GM18858 (cell line): ENCODE measurements at regions not wholly inside any gene's neighbourhood (a gene's known extent, or its start where the extent isn't known, plus 50 kb on each side); places are given as distances from the start of the nearest gene placed in this dataset.
A peak's percentile ranks its signal among the peaks of the same experiment; 100 is the strongest.
"Not testable (repeated sequence)": the region's sequence is repeated elsewhere in the genome, so short reads cannot be mapped to it uniquely, and the experiment has no call there.

Source experiments
- ATAC-seq: cut with Tn5 transposase; IDR thresholded peaks from one replicate; pipeline ENCODE4 v1.9.1; 2021; ENCODE audit not compliant: unreplicated experiment

DNA sequence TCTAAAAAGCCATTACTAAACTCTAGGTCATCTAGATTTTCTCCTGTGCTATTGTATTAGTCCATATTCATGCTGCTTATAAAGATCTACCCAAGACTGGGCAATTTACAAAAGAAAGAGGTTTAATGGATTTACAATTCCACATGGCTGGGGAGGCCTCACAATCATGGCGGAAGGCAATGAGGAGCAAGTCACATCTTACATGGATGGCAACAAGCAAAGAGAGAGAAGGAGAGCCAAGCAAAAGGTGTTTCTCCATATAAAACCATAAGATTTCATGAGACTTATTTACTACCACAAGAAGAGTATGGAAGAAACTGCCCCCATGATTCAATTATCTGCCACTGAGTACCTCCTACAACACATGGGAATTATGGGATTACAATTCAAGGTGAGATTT is 69.6 kb upstream of the CCDC6 start:
- ATAC-seq = not testable (repeated sequence)

DNA sequence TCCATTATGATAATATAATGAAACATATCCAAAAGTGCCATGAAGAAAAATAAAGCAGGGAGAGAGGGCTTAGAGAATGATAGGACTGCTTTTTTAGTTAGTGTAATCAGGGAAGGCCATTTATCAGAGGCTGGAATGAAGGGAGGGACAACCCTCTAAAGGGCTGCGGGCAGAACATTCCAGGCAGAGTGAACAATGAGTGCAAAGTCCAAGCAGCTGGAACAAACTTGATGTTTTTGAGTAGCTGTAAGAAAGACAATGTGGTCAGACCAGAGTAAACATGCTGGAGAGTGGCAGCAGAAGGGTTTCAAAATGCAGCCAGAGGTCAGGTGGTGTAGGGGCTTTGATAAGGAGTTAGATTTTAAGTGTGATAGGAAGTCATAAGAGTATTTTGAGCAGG is 65.6 kb upstream of the CCDC6 start:
- no peak for ATAC-seq

GRCh38 chr10:59970396-59971368 is 64.3 kb upstream of the CCDC6 start:
- peak; percentile 73 for ATAC-seq

- no peak for ATAC-seq
Observed at GRCh38 chr10:59968705-59969104, 62.3 kb upstream of the CCDC6 start.

GRCh38 chr10:59967079-59967478 is 60.7 kb upstream of the CCDC6 start:
- ATAC-seq = no peak

DNA sequence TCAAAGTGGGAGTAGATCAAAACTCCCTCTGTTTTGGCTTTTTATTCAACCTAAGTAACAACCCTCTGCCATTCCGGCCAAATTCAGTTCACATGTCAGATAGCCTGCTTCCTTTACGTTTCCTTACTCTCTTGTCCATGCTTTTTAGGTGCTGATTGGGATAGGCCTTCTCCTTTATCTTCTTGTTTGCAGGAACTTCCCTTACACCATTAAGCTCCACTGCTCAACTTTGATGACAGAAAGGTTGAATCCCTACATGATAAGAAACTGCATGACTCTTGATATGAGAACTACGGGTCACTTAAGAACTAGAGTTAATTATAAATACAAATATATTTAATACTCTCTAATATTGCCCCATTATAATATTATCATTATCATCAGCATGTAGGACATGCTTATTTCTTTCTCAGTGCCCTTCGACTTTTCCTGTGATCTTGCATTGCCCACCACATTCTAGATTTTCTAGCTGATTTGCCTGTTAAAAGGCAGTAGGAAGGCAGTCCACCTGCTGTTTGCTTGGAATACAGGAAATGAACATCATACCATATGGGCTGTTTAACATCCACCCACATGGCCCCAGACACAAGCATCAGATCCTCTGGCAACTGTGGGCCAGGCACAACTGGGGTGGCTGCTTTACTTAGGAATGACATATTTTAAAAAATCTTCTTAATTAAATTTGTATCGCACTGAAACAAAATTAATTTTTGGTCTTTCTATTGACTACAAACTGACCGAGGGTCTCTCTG is 59.7 kb upstream of the CCDC6 start:
- ATAC-seq = no peak

DNA sequence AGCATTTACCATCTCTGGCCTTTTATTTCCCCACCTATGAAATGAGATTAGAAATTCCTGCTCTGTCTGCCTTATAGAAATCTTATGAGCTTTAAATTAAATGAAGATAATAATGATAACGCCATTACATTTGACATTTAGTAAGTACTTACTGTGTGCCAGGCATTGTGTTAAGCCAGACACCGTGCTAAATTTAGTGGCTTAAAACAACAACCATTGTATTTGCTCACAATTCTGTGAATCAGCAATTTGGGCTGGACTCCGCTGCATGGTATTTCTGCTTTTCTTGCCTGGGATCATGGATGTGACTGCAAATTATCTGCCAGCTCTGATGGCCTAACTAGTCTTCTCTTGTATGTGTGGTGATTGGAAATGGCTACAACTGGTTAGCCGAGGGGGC is 56.4 kb upstream of the CCDC6 start:
- ATAC-seq = no peak

GRCh38 chr10:59960751-59961150 is 54.4 kb upstream of the CCDC6 start:
- no peak for ATAC-seq

DNA sequence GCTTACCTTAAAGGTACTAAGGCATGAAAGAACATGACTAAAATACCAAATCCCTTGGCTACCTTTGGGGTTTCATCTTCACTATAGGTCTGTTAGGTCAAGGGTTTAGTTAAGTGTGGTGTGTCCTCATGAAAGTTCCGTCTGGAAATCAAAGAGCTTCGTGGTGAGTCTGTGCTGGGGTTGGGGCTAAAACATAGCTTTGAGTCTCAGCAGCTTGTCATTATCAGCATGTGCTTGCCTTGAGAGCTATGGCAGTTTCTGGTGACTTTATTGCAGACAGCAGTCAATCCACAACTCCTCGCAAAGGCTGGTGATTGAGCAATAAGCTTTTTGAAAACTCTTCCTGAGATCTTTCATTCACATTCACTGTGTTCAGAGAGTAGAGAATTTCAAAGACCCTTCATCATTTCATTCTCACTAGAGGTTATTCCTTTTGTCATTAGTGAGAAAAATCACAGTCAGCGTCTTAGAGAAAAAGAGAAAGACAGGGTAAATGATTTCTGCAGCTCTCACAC is 53.2 kb upstream of the CCDC6 start:
- ATAC-seq = no peak

DNA sequence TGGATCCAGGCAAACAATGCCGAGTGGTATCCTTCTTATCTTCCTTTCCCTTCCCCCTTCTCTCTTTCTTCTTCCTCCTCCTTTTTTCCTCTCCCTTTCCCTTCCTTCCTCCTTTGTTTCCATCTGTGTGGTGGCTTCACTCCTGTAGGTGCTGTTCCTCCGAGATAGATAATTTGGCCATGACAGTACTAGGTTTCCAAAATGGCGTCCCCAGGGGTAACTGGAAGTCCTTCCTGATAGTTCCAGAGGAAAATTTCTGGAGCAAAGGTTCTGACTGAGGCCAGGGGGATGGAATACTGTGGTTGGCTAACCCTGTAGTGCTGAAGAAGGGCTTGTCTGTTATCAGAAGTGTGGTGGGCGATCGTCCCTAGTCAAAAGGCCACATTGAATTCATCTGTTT is 52.5 kb upstream of the CCDC6 start:
- no peak for ATAC-seq

- ATAC-seq = no peak
Observed at GRCh38 chr10:59957975-59958374, 51.6 kb upstream of the CCDC6 start.
